Activated gamma-delta T cell treated with anti-CD3 and anti-CD28 coated beads, Interleukin-2, amount 50 U/mL, for 16 hours (primary cell): ENCODE measurements at regions not wholly inside any gene's neighbourhood (a gene's known extent, or its start where the extent isn't known, plus 50 kb on each side); places are given as distances from the start of the nearest gene placed in this dataset.

ENCODE experiments used
- DNase-seq: peaks from one replicate; pipeline ENCODE4 v3.0.0-alpha.2; 2020; ENCODE audit warnings: low read depth

- no peak for DNase-seq
These were observed 461.2 kb downstream of the FLRT2 start for GRCh38 chr14:85991156-85991555.

- no peak for DNase-seq
These were observed 458.0 kb downstream of the FLRT2 start for GRCh38 chr14:85987907-85988306.

- DNase-seq = no peak
These were observed 457.3 kb downstream of the FLRT2 start for GRCh38 chr14:85987292-85987691.

- DNase-seq = no peak
These were observed 448.8 kb downstream of the FLRT2 start for GRCh38 chr14:85978582-85979250.

GRCh38 chr14:85974602-85975001 lies 444.7 kb downstream of the FLRT2 start:
- DNase-seq = no peak

- DNase-seq = no peak
These were observed 433.5 kb downstream of the FLRT2 start for GRCh38 chr14:85963486-85963885.

- no peak for DNase-seq
These were observed 430.8 kb downstream of the FLRT2 start for GRCh38 chr14:85960756-85961155.

GRCh38 chr14:85959063-85959462 lies 429.1 kb downstream of the FLRT2 start:
- DNase-seq = no peak

- DNase-seq = no peak
These were observed 428.1 kb downstream of the FLRT2 start for GRCh38 chr14:85958069-85958468.

GRCh38 chr14:85953265-85953664 lies 423.3 kb downstream of the FLRT2 start:
- no peak for DNase-seq

- no peak for DNase-seq
These were observed 418.2 kb downstream of the FLRT2 start for GRCh38 chr14:85948153-85948552.

- DNase-seq = no peak
These were observed 417.7 kb downstream of the FLRT2 start for GRCh38 chr14:85947461-85948139.

- no peak for DNase-seq
These were observed 413.2 kb downstream of the FLRT2 start for GRCh38 chr14:85943192-85943591.

- no peak for DNase-seq
These were observed 404.9 kb downstream of the FLRT2 start for GRCh38 chr14:85934886-85935254.

- peak; percentile 33 for DNase-seq
These were observed 404.4 kb downstream of the FLRT2 start for GRCh38 chr14:85934123-85934885.

GRCh38 chr14:85921241-85921640 lies 391.3 kb downstream of the FLRT2 start:
- no peak for DNase-seq

GRCh38 chr14:85917716-85918115 lies 387.8 kb downstream of the FLRT2 start:
- no peak for DNase-seq

GRCh38 chr14:85915711-85916110 lies 385.8 kb downstream of the FLRT2 start:
- DNase-seq = no peak

GRCh38 chr14:85912141-85912540 lies 382.2 kb downstream of the FLRT2 start:
- no peak for DNase-seq

GRCh38 chr14:85911044-85911443 lies 381.1 kb downstream of the FLRT2 start:
- no peak for DNase-seq

GRCh38 chr14:85909581-85909980 lies 379.6 kb downstream of the FLRT2 start:
- no peak for DNase-seq

- no peak for DNase-seq
These were observed 377.6 kb downstream of the FLRT2 start for GRCh38 chr14:85907536-85907935.

- DNase-seq = no peak
These were observed 367.9 kb downstream of the FLRT2 start for GRCh38 chr14:85897808-85898207.
